K562 (cell line): ENCODE measurements at regions not wholly inside any gene's neighbourhood (a gene's known extent, or its start where the extent isn't known, plus 50 kb on each side); places are given as distances from the start of the nearest gene placed in this dataset.

Experiments used
- ATAC-seq: fragments of 200-7000 bp; cut with Tn5 transposase; 3 replicates; pipeline ENCODE4 v1.9.1; 2020; ENCODE audit warnings: moderate library complexity
- BruUV-seq: library from RNA; stranded (reverse); fragments of 400-500 nt; replicated peaks from 2 replicates; lab custom pipeline; 2021; lab: Mats Ljungman, UMichigan
- CTCF ChIA-PET: fragments of 300-600 bp; formaldehyde crosslinking; extraction: SDS; loops from one replicate; lab custom pipeline; 2021; ENCODE audit warnings: low intra/inter-chr PET ratio; lab: Yijun Ruan, JAX
- POLR2A ChIA-PET: fragments of 300-600, 350-650 bp; sonication (Branson Sonifier 250); formaldehyde crosslinking; extraction: SDS; loops from one replicate; lab custom pipeline; 2021; ENCODE audit warnings: antibody characterized with exemption, inconsistent platforms; lab: Yijun Ruan, JAX
- DNase-seq, 4 experiments: peaks; one replicate each; pipeline versions ENCODE4 v3.0.0 to v3.0.0-alpha.2; 2011 to 2018; ENCODE audit warnings: low spot score in 3 of 4, mixed read lengths in 3 of 4; ENCODE audit errors: extremely low read depth in 1 of 4
- FAIRE-seq: peaks from 2 replicates; lab custom pipeline; 2011; peaks lifted over from hg19 to GRCh38; lab: Jason Lieb, UNC
- H2AFZ ChIP-seq: 2 replicates; pipeline ENCODE4 v1.6.0; 2011; ENCODE audit warnings: low read depth, low read length, control low read depth, inconsistent platforms
- H3K27ac ChIP-seq: fragments of 200-600 bp; 3 replicates; pipeline ENCODE4 v1.8.0; 2011; ENCODE audit warnings: low read depth, mild to moderate bottlenecking, control low read depth, inconsistent platforms, low read length, moderate library complexity, mixed read lengths; ENCODE audit errors: extremely low read depth
- H3K27me3 ChIP-seq, 2 experiments: fragments of 300-600 bp in 1 of 2; 2 replicates in 1 of 2; 3 replicates in 1 of 2; pipeline versions ENCODE4 v1.6.0 to v1.8.0; 2011; ENCODE audit warnings: inconsistent platforms in 2 of 2, low read length in 2 of 2, mild to moderate bottlenecking in 1 of 2, mixed read lengths in 1 of 2, moderate library complexity in 1 of 2; ENCODE audit not compliant: control insufficient read depth in 2 of 2, insufficient read depth in 2 of 2
- H3K36me3 ChIP-seq: fragments of 300-600 bp; 3 replicates; pipeline ENCODE4 v1.8.0; 2011; ENCODE audit warnings: mild to moderate bottlenecking, low read length, inconsistent platforms; ENCODE audit not compliant: control insufficient read depth, insufficient read depth
- H3K4me1 ChIP-seq, 2 experiments: fragments of 200-600 bp in 1 of 2; replicated peaks in 1 of 2; 2 replicates in 1 of 2; 3 replicates in 1 of 2; pipeline versions ENCODE4 v1.5.1 to v1.8.0; 2011; ENCODE audit warnings: inconsistent platforms in 2 of 2, low read length in 2 of 2, mild to moderate bottlenecking in 1 of 2, mixed read lengths in 1 of 2, moderate library complexity in 1 of 2; ENCODE audit not compliant: control insufficient read depth in 2 of 2, insufficient read depth in 2 of 2
- H3K4me2 ChIP-seq: 2 replicates; pipeline ENCODE4 v1.6.1; 2011; ENCODE audit warnings: low read length, control low read depth, inconsistent platforms, mixed read lengths; ENCODE audit not compliant: insufficient read depth
- H3K4me3 ChIP-seq: fragments of 200-600 bp; sonication (generic), shearing (Covaris generic); 2 replicates; pipeline ENCODE4 v1.5.1; 2016; ENCODE audit warnings: control low read depth, inconsistent platforms
- H3K79me2 ChIP-seq: fragments of 200-600 bp; 3 replicates; pipeline ENCODE4 v1.8.0; 2011; ENCODE audit warnings: low read length, inconsistent platforms; ENCODE audit not compliant: control insufficient read depth, insufficient read depth
- H3K9ac ChIP-seq, 2 experiments: 2 replicates each; pipeline versions ENCODE4 v1.6.0 to v1.6.1; 2011; ENCODE audit warnings: low read depth in 2 of 2, low read length in 2 of 2, control low read depth in 1 of 2, inconsistent platforms in 1 of 2, mild to moderate bottlenecking in 1 of 2, mixed read lengths in 1 of 2; ENCODE audit not compliant: insufficient read depth in 1 of 2
- H3K9me1 ChIP-seq: one replicate; pipeline ENCODE4 v1.6.0; 2011; ENCODE audit warnings: inconsistent platforms, mild to moderate bottlenecking, low read length, moderate library complexity; ENCODE audit not compliant: control insufficient read depth, insufficient read depth
- H3K9me3 ChIP-seq: replicated peaks from 2 replicates; pipeline ENCODE4 v1.5.1; 2011; ENCODE audit warnings: low read depth, low read length, inconsistent platforms; ENCODE audit not compliant: control insufficient read depth, insufficient read depth
- H4K20me1 ChIP-seq: replicated peaks from 2 replicates; pipeline ENCODE4 v1.6.1; 2011; ENCODE audit warnings: low read length, inconsistent platforms, mixed read lengths; ENCODE audit not compliant: control insufficient read depth, insufficient read depth
- CCNT2 ChIP-seq: IDR thresholded peaks from 2 replicates; pipeline ENCODE4 v1.6.1; 2011; ENCODE audit warnings: borderline replicate concordance, low read depth, mild to moderate bottlenecking, moderate library complexity, mixed read lengths, low read length; ENCODE audit not compliant: insufficient read length; ENCODE audit errors: extremely low read depth
- ILF3 ChIP-seq: fragments of 450-650 bp; IDR thresholded peaks from 2 replicates; pipeline ENCODE4 v1.6.1; 2018; ENCODE audit warnings: antibody characterized with exemption, mild to moderate bottlenecking, moderate library complexity, borderline replicate concordance
- RBM34 ChIP-seq: fragments of 200-400 bp; formaldehyde crosslinking; IDR thresholded peaks from 2 replicates; pipeline ENCODE4 v1.6.1; 2018; ENCODE audit warnings: low read length, borderline replicate concordance; ENCODE audit not compliant: insufficient read depth
- RHOXF2B ChIP-seq: fragments of 250-450 bp; sonication (Bioruptor Pico); conservative IDR thresholded peaks from 2 replicates; pipeline ENCODE4 v1.5.1; 2021
- SAFB2 ChIP-seq: fragments of 200-400 bp; formaldehyde crosslinking; IDR thresholded peaks from 2 replicates; pipeline ENCODE4 v1.6.1; 2018; ENCODE audit warnings: borderline replicate concordance, low read length, low read depth, moderate library complexity; ENCODE audit not compliant: severe bottlenecking
- SNRNP70 ChIP-seq: fragments of 200-400 bp; formaldehyde crosslinking; optimal IDR thresholded peaks from 2 replicates; pipeline ENCODE3; 2017; ENCODE audit warnings: low read depth, low read length
- TRIM28 ChIP-seq: fragments of 450-650 bp; IDR thresholded peaks from 2 replicates; pipeline ENCODE4 v1.6.1; 2017
- WGBS: fragments of 100-300 bp; shearing (Covaris generic); methylation state at CpG from one replicate; pipeline ENCODE4 v1.1.6; 2016; ENCODE audit warnings: low coverage, mixed read lengths; ENCODE audit not compliant: insufficient coverage; ENCODE audit errors: missing lambda C conversion rate; 5-methylcytosine and 5-hydroxymethylcytosine counted together
- in situ Hi-C: fragments of 300-500 bp; cut with MboI; formaldehyde crosslinking; loops from 4 replicates; pipeline ENCODE4 v1.15.0; 2018; ENCODE audit warnings: inconsistent platforms, mixed read lengths
- intact Hi-C: fragments of 100-400 bp; cut with micrococcal nuclease; formaldehyde crosslinking; loops from 2 replicates; pipeline ENCODE4 v1.14.2; 2022
- TF ChIP-seq, protein P1 (sequence below): sonication (generic); formaldehyde crosslinking; IDR thresholded peaks from 2 replicates; pipeline ENCODE4 v1.8.0; 2022; ENCODE audit warnings: mild to moderate bottlenecking, missing genetic modification reagents
- TF ChIP-seq, protein P2 (sequence below), 3 experiments: fragments of 200-800 bp in 1 of 3; sonication (Bioruptor generic) in 1 of 3; sonication (generic) in 1 of 3; formaldehyde crosslinking in 1 of 3; IDR thresholded peaks; 2 replicates each; pipeline versions ENCODE4 v1.6.1 to v1.8.0; 2016 to 2022; ENCODE audit warnings: mild to moderate bottlenecking in 2 of 3, missing compliant biosample characterization in 2 of 3, missing genetic modification characterization in 2 of 3, missing genetic modification reagents in 1 of 3
- TF ChIP-seq, protein P3 (sequence below), 2 experiments: IDR thresholded peaks; 2 replicates each; pipeline ENCODE4 v1.6.1; 2011; ENCODE audit warnings: borderline replicate concordance in 1 of 2, control low read depth in 1 of 2, low read depth in 1 of 2, low read length in 1 of 2, mild to moderate bottlenecking in 1 of 2, mixed read lengths in 1 of 2, moderate library complexity in 1 of 2; ENCODE audit not compliant: insufficient read depth in 1 of 2, insufficient read length in 1 of 2, poor library complexity in 1 of 2, severe bottlenecking in 1 of 2; ENCODE audit errors: extremely low read depth in 1 of 2
- TF ChIP-seq, protein P4 (sequence below): sonication (generic); formaldehyde crosslinking; IDR thresholded peaks from 2 replicates; pipeline ENCODE4 v1.8.0; 2022; ENCODE audit warnings: missing genetic modification reagents, mild to moderate bottlenecking, moderate library complexity, borderline replicate concordance
- TF ChIP-seq, protein P5 (sequence below): sonication (generic); formaldehyde crosslinking; IDR thresholded peaks from 2 replicates; pipeline ENCODE4 v1.8.1; 2023; ENCODE audit warnings: mild to moderate bottlenecking, missing genetic modification reagents

DNA sequence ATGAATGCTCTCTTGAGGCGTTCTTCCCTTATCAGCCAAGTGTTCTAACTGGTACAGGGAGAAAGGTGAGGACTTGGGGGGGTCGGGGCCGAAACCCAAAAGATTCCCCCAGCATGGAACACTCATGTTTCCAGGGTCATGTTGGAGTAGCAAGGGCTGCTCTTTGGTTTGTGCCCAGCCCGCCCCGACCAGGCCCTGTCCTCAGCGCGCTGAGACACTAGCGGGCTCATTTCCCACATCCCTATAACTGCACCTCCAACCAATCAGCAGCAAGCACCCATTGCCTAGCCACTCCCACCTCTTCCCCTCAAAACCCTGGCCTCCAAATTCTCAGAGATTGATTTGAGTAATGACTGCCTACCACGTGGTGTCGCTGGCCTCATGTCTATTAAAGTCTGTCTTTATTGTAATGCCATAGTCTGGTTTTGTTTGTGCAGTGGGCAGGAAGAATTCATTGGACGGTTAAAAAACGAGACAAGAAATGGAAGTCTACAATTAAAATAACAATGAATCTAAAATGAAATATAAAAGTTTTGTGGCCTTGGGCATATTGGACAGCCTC is 1928.4 kb downstream of the STIM2 start:
- Histone ChIP-seq H3K9me1 (no peaks in the 10 kb centered on the region), H3K4me2 (no peak overlapping the region), H3K79me2 (no peaks in the 10 kb centered on the region), H2AFZ (no peak overlapping the region), H4K20me1 (no peaks in the 10 kb centered on the region), H3K36me3 (no peaks in the 10 kb centered on the region), H3K9ac (no peak overlapping the region), H3K4me3 (no peak overlapping the region), H3K27ac (no peak overlapping the region), H3K4me1 (no peaks in the 10 kb centered on the region), H3K9me3 (no peaks in the 10 kb centered on the region), H3K27me3 (no peaks in the 10 kb centered on the region)
- intact Hi-C loops, result no loop called here
- FAIRE-seq (no peak), ATAC-seq (no peak), DNase-seq (no peak)
- ChIA-PET CTCF (no interaction called here), POLR2A (no interaction called here)
- WGBS, result 6% methylated on average over 12 of the region's 12 CpGs
- in situ Hi-C loops, result no loop called here
- no TSS peak for BruUV-seq
- no peak for TF ChIP-seq ILF3
- TF ChIP-seq, protein P1, sequence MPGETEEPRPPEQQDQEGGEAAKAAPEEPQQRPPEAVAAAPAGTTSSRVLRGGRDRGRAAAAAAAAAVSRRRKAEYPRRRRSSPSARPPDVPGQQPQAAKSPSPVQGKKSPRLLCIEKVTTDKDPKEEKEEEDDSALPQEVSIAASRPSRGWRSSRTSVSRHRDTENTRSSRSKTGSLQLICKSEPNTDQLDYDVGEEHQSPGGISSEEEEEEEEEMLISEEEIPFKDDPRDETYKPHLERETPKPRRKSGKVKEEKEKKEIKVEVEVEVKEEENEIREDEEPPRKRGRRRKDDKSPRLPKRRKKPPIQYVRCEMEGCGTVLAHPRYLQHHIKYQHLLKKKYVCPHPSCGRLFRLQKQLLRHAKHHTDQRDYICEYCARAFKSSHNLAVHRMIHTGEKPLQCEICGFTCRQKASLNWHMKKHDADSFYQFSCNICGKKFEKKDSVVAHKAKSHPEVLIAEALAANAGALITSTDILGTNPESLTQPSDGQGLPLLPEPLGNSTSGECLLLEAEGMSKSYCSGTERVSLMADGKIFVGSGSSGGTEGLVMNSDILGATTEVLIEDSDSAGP (CRISPR knock-in tag), result no peak
- TF ChIP-seq, protein P2, sequence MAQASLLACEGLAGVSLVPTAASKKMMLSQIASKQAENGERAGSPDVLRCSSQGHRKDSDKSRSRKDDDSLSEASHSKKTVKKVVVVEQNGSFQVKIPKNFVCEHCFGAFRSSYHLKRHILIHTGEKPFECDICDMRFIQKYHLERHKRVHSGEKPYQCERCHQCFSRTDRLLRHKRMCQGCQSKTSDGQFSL (CRISPR knock-in tag; IDR thresholded peaks at IDR 0.05), result no peak
- TF ChIP-seq, protein P2 (tag; IDR thresholded peaks at IDR 0.05), result no peak
- no peak for TF ChIP-seq RHOXF2B
- TF ChIP-seq, protein P3, sequence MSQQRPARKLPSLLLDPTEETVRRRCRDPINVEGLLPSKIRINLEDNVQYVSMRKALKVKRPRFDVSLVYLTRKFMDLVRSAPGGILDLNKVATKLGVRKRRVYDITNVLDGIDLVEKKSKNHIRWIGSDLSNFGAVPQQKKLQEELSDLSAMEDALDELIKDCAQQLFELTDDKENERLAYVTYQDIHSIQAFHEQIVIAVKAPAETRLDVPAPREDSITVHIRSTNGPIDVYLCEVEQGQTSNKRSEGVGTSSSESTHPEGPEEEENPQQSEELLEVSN (IDR thresholded peaks at IDR 0.05; ENCODE audit: borderline replicate concordance in 1 of 2, extremely low read depth in 1 of 2, insufficient read depth in 1 of 2, insufficient read length in 1 of 2, low read depth in 1 of 2, low read length in 1 of 2, poor library complexity in 1 of 2, severe bottlenecking in 1 of 2), result no peak
- no peak for TF ChIP-seq CCNT2
- TF ChIP-seq TRIM28, result no peak
- TF ChIP-seq, protein P4, sequence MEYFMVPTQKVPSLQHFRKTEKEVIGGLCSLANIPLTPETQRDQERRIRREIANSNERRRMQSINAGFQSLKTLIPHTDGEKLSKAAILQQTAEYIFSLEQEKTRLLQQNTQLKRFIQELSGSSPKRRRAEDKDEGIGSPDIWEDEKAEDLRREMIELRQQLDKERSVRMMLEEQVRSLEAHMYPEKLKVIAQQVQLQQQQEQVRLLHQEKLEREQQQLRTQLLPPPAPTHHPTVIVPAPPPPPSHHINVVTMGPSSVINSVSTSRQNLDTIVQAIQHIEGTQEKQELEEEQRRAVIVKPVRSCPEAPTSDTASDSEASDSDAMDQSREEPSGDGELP (CRISPR knock-in tag), result no peak
- no peak for TF ChIP-seq RBM34
- TF ChIP-seq SAFB2, result no peak
- TF ChIP-seq SNRNP70, result no peak
- TF ChIP-seq, protein P5, sequence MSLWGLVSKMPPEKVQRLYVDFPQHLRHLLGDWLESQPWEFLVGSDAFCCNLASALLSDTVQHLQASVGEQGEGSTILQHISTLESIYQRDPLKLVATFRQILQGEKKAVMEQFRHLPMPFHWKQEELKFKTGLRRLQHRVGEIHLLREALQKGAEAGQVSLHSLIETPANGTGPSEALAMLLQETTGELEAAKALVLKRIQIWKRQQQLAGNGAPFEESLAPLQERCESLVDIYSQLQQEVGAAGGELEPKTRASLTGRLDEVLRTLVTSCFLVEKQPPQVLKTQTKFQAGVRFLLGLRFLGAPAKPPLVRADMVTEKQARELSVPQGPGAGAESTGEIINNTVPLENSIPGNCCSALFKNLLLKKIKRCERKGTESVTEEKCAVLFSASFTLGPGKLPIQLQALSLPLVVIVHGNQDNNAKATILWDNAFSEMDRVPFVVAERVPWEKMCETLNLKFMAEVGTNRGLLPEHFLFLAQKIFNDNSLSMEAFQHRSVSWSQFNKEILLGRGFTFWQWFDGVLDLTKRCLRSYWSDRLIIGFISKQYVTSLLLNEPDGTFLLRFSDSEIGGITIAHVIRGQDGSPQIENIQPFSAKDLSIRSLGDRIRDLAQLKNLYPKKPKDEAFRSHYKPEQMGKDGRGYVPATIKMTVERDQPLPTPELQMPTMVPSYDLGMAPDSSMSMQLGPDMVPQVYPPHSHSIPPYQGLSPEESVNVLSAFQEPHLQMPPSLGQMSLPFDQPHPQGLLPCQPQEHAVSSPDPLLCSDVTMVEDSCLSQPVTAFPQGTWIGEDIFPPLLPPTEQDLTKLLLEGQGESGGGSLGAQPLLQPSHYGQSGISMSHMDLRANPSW (CRISPR knock-in tag), result no peak
